ENCODE measurements at regions not wholly inside any gene's neighbourhood (a gene's known extent, or its start where the extent isn't known, plus 50 kb on each side); places are given as distances from the start of the nearest gene placed in this dataset.

DNA sequence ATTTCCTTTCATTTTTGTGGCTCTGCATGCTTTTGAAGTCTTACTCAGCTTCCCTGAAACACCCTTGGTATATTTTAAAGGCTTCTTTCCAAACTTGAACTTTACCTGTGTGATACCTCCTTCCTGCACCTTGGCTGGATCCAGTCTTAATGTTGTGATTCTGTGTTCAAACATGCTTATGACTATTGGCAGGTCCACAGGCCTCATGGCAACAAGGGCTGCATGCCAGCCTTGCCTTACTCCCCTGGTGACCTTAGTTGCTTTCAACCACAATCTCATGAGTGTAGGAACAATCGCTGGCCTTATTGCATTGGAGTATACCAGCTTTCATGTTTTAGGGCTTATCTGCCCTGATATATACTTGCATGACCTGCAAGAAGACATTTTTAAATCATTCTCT is 238.7 kb downstream of the KIF20B start:
- Mint-ChIP-seq H3K4me1 (ENCODE audit: unreplicated experiment) (no peaks in the 10 kb centered on the region), H3K27me3 (ENCODE audit: unreplicated experiment) (no peaks in the 10 kb centered on the region), H3K36me3 (ENCODE audit: low read depth, unreplicated experiment) (peaks cover 4% of the 10 kb centered on the region), H3K4me3 (ENCODE audit: unreplicated experiment) (no peak overlapping the region), H3K9me3 (ENCODE audit: unreplicated experiment) (no peaks in the 10 kb centered on the region), H3K27ac (ENCODE audit: unreplicated experiment) (no peak overlapping the region)
- DNase-seq (ENCODE audit: low spot score): no peak
- TF ChIP-seq, protein P1, sequence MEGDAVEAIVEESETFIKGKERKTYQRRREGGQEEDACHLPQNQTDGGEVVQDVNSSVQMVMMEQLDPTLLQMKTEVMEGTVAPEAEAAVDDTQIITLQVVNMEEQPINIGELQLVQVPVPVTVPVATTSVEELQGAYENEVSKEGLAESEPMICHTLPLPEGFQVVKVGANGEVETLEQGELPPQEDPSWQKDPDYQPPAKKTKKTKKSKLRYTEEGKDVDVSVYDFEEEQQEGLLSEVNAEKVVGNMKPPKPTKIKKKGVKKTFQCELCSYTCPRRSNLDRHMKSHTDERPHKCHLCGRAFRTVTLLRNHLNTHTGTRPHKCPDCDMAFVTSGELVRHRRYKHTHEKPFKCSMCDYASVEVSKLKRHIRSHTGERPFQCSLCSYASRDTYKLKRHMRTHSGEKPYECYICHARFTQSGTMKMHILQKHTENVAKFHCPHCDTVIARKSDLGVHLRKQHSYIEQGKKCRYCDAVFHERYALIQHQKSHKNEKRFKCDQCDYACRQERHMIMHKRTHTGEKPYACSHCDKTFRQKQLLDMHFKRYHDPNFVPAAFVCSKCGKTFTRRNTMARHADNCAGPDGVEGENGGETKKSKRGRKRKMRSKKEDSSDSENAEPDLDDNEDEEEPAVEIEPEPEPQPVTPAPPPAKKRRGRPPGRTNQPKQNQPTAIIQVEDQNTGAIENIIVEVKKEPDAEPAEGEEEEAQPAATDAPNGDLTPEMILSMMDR (IDR thresholded peaks at IDR 0.05; ENCODE audit: unreplicated experiment): no peak

DNA sequence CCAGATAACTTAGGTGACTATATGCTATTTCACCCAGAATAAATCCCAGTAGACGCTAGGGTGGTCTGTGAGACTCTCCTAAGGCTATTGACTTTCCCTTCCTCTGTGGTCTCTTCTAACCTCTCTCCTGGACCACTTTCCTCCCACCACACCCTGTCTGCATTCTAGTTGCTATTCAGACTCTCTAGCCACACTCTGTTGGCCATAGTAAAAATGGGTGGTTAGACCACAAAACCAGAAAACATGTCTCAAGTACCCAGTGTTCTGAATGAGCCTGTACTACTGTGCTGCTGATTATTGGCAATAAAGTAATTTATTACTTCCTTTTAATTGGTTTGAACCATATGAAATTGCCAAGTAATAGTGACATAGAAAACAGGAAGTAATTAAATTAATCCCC is 240.8 kb downstream of the KIF20B start:
- no peak overlapping the region for H3K4me3 Mint-ChIP-seq (ENCODE audit: unreplicated experiment)

DNA sequence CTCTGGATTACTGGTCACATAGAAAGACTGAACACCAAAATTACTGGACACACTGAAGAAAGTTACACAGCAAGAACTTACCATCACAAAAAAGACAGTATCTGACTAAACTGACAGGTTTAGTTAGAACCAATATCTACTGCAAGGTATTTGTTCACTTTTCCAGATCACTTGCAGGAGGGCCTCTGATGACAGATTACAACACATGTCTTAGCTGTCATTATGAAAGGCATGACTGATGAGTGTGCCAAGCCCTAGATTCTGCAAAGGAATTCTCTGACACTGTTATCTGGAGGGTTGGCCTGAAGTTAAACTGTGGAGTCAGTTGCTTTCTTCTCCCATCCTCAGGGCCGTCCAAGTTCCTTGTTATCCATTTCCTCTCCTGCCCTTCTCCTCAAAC is 242.7 kb downstream of the KIF20B start:
- Mint-ChIP-seq H3K9me3 (ENCODE audit: unreplicated experiment) (no peaks in the 10 kb centered on the region), H3K4me3 (ENCODE audit: unreplicated experiment) (no peak overlapping the region), H3K4me1 (ENCODE audit: unreplicated experiment) (no peaks in the 10 kb centered on the region), H3K27ac (ENCODE audit: unreplicated experiment) (no peak overlapping the region), H3K27me3 (ENCODE audit: unreplicated experiment) (no peaks in the 10 kb centered on the region), H3K36me3 (ENCODE audit: low read depth, unreplicated experiment) (no peaks in the 10 kb centered on the region)
- no peak for DNase-seq (ENCODE audit: low spot score)
- TF ChIP-seq, protein P1 (IDR thresholded peaks at IDR 0.05; ENCODE audit: unreplicated experiment): no peak

More for the DNA sequence above, 240.8 kb downstream of the KIF20B start:
- no peaks in the 10 kb centered on the region for H3K4me1 Mint-ChIP-seq (ENCODE audit: unreplicated experiment)
- TF ChIP-seq, protein P1 (IDR thresholded peaks at IDR 0.05; ENCODE audit: unreplicated experiment): no peak
- DNase-seq (ENCODE audit: low spot score): no peak
- peaks cover 4% of the 10 kb centered on the region for H3K36me3 Mint-ChIP-seq (ENCODE audit: low read depth, unreplicated experiment)
- no peaks in the 10 kb centered on the region for H3K9me3 Mint-ChIP-seq (ENCODE audit: unreplicated experiment)
- no peaks in the 10 kb centered on the region for H3K27me3 Mint-ChIP-seq (ENCODE audit: unreplicated experiment)
- H3K27ac Mint-ChIP-seq (ENCODE audit: unreplicated experiment): no peak overlapping the region

DNA sequence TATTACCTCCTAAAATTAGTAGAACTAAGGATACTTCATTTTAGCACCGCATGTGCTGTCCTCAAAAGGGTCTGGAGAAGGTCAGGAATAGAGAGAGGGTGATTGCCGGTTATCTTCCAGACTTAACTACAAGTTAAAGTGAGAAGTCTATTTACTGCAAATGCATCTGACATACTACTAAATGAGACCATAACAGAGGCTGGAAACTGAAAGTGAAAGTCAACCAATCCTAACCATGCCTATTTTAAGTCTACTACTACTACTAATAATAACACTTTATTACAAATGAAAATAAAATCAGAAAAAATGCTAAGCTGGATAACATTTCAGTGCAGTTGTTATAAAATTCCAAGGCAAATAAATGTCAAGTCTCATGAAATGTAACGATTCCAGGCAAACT is 244.7 kb downstream of the KIF20B start:
- Mint-ChIP-seq H3K4me1 (ENCODE audit: unreplicated experiment) (no peaks in the 10 kb centered on the region), H3K27me3 (ENCODE audit: unreplicated experiment) (no peaks in the 10 kb centered on the region), H3K36me3 (ENCODE audit: low read depth, unreplicated experiment) (no peaks in the 10 kb centered on the region), H3K27ac (ENCODE audit: unreplicated experiment) (no peak overlapping the region), H3K4me3 (ENCODE audit: unreplicated experiment) (no peak overlapping the region), H3K9me3 (ENCODE audit: unreplicated experiment) (no peaks in the 10 kb centered on the region)
- TF ChIP-seq, protein P1 (IDR thresholded peaks at IDR 0.05; ENCODE audit: unreplicated experiment): no peak
- no peak for DNase-seq (ENCODE audit: low spot score)

DNA sequence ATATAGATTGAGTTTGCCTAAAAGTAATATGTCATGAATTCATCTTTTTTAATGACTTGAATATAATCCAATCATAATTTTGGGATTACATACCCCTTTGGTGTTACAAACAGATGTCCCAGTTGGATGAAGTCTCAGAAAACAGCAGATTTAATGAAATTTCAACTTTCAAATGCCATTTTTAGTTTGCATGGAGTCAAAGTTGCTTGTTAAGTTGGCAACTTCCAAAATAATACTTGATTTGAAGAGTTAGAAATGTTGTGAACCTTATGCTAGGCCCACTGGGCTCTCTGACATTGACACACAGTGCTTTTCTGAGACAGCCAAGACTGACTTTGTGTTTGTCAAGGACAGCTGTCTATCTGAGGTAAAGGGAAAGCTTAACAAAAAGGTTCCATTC is 248.1 kb downstream of the KIF20B start:
- no peaks in the 10 kb centered on the region for H3K36me3 Mint-ChIP-seq (ENCODE audit: low read depth, unreplicated experiment)

More for the DNA sequence above, 248.1 kb downstream of the KIF20B start:
- no peak overlapping the region for H3K4me3 Mint-ChIP-seq (ENCODE audit: unreplicated experiment)
- H3K27ac Mint-ChIP-seq (ENCODE audit: unreplicated experiment): no peak overlapping the region
- TF ChIP-seq, protein P1 (IDR thresholded peaks at IDR 0.05; ENCODE audit: unreplicated experiment): no peak
- no peaks in the 10 kb centered on the region for H3K4me1 Mint-ChIP-seq (ENCODE audit: unreplicated experiment)
- no peak for DNase-seq (ENCODE audit: low spot score)
- no peaks in the 10 kb centered on the region for H3K27me3 Mint-ChIP-seq (ENCODE audit: unreplicated experiment)
- H3K9me3 Mint-ChIP-seq (ENCODE audit: unreplicated experiment): no peaks in the 10 kb centered on the region

Measured in endothelial cell (in vitro differentiated cells).